ENCODE measurements at regions not wholly inside any gene's neighbourhood (a gene's known extent, or its start where the extent isn't known, plus 50 kb on each side); places are given as distances from the start of the nearest gene placed in this dataset.

DNA sequence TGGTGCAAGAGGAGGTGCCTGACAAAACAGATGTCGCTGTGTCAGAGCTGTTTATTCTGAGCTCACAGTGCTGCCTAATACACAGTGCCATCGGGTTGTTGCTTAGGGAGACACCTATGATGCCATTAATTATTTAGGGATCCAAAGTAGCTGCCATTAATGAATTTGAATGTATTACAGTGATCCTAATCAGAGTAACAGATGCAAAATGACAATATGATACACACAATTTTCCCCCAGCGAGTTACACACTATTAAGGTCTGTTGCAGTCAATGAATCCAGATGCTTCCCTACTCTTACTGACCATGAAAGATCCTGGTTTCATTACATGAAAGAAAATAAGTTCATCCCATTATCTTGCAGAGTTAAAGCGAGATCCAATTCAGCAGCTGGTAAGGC, 91.3 kb downstream of the RWDD3 start:
- no peaks in the 10 kb centered on the region for H3K9me3 ChIP-seq (ENCODE audit: control insufficient read depth, insufficient read depth, low read length)
- no peak for TF ChIP-seq CTCF (IDR thresholded peaks at IDR 0.05)
- Mint-ChIP-seq H3K36me3 (no peaks in the 10 kb centered on the region), H3K27ac (no peak overlapping the region), H3K4me3 (no peak overlapping the region), H3K27me3 (ENCODE audit: low read depth in 2 of 2) (no peaks in the 10 kb centered on the region), H3K4me1 (no peaks in the 10 kb centered on the region), H3K9me3 (peaks cover 3 to 8% of the 10 kb centered on the region in 2 donors)
- DNase-seq: no peak
- no peak for ATAC-seq
- no peak overlapping the region for H3K4me3 ChIP-seq (ENCODE audit: low read length)
- no peaks in the 10 kb centered on the region for H3K27me3 ChIP-seq (ENCODE audit: control insufficient read depth, insufficient read depth, low read length)
- intact Hi-C loops (cut with micrococcal nuclease): no loop called here
- H3K4me1 ChIP-seq (ENCODE audit: control insufficient read depth, insufficient read depth, low read length): no peaks in the 10 kb centered on the region
- no peak overlapping the region for H3K27ac ChIP-seq (ENCODE audit: low read length)
- no peaks in the 10 kb centered on the region for H3K36me3 ChIP-seq (ENCODE audit: control insufficient read depth, insufficient read depth, low read length)
- WGBS (ENCODE audit: insufficient coverage): 95% methylated on average over 4 of the region's 4 CpGs

- H3K4me1 Mint-ChIP-seq: no peaks in the 10 kb centered on the region
- H3K4me1 ChIP-seq (ENCODE audit: control insufficient read depth, insufficient read depth, low read length): no peaks in the 10 kb centered on the region
Measured at GRCh38 chr1:95326023-95326422, 92.0 kb downstream of the RWDD3 start.

DNA sequence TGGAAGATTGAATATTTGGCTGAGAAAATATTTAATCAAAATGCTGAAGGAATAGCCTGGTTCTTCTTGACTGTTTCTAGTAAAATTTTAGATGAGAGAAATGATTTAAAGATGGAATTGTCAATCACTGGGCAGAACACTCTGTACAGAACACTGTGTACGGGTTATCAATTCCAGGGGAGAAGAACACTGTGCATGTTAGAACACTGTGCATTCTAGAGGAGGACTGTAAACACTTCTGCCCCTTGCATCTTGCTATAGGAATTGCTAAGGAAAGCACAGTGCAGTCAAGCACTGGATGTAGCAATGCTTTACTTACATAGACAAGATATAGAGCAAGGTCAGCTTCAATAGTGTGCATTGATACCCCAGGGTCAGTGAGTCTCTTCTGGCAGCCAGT, 98.7 kb downstream of the RWDD3 start:
- 100% methylated on average over 1 of the region's 1 CpG for WGBS (ENCODE audit: insufficient coverage)
- H3K27ac ChIP-seq (ENCODE audit: low read length): no peak overlapping the region
- no peaks in the 10 kb centered on the region for H3K4me1 ChIP-seq (ENCODE audit: control insufficient read depth, insufficient read depth, low read length)
- H3K9me3 Mint-ChIP-seq: peaks cover 5 to 7% of the 10 kb centered on the region in 2 donors
- no peaks in the 10 kb centered on the region for H3K36me3 Mint-ChIP-seq
- no peak for TF ChIP-seq CTCF (IDR thresholded peaks at IDR 0.05)
- no peaks in the 10 kb centered on the region for H3K27me3 Mint-ChIP-seq (ENCODE audit: low read depth in 2 of 2)
- H3K27ac Mint-ChIP-seq: no peak overlapping the region
- H3K9me3 ChIP-seq (ENCODE audit: control insufficient read depth, insufficient read depth, low read length): no peaks in the 10 kb centered on the region
- no peaks in the 10 kb centered on the region for H3K4me1 Mint-ChIP-seq
- DNase-seq (no peak), ATAC-seq (no peak)
- H3K36me3 ChIP-seq (ENCODE audit: control insufficient read depth, insufficient read depth, low read length): no peaks in the 10 kb centered on the region
- H3K4me3 ChIP-seq (ENCODE audit: low read length): no peak overlapping the region
- intact Hi-C loops (cut with micrococcal nuclease): no loop called here
- H3K27me3 ChIP-seq (ENCODE audit: control insufficient read depth, insufficient read depth, low read length): no peaks in the 10 kb centered on the region
- no peak overlapping the region for H3K4me3 Mint-ChIP-seq

More at GRCh38 chr1:95326023-95326422, 92.0 kb downstream of the RWDD3 start:
- no peak overlapping the region for H3K27ac Mint-ChIP-seq
- TF ChIP-seq CTCF (IDR thresholded peaks at IDR 0.05): no peak
- no peaks in the 10 kb centered on the region for H3K27me3 Mint-ChIP-seq (ENCODE audit: low read depth in 2 of 2)
- DNase-seq: no peak
- no peak overlapping the region for H3K4me3 Mint-ChIP-seq
- no peaks in the 10 kb centered on the region for H3K36me3 Mint-ChIP-seq
- Histone ChIP-seq H3K27ac (ENCODE audit: low read length) (no peak overlapping the region), H3K9me3 (ENCODE audit: control insufficient read depth, insufficient read depth, low read length) (no peaks in the 10 kb centered on the region), H3K36me3 (ENCODE audit: control insufficient read depth, insufficient read depth, low read length) (no peaks in the 10 kb centered on the region), H3K27me3 (ENCODE audit: control insufficient read depth, insufficient read depth, low read length) (no peaks in the 10 kb centered on the region), H3K4me3 (ENCODE audit: low read length) (no peak overlapping the region)
- 36% methylated on average over 4 of the region's 4 CpGs for WGBS (ENCODE audit: insufficient coverage)
- intact Hi-C loops (cut with micrococcal nuclease): no loop called here
- H3K9me3 Mint-ChIP-seq: peaks cover 6 to 8% of the 10 kb centered on the region in 2 donors
- ATAC-seq: no peak

DNA sequence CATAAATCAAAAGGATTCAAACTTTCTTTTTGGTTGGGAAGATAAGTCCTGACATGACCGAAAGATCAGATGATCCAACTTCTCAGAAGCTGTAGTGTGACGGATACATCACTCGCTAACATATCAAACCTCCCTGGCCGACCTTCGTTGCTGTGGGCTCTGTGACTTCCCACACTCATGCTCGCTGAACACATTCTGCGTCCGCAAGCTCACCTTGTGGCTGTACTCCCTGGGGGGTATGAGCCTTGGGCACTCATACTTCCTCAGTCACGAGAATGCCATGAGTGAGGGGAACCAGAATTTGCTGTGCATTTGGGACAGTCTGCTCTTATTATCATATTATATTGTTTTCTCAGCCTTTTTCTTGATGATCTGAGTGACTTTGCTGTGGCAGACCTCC, 105.4 kb downstream of the RWDD3 start:
- DNase-seq (no peak), ATAC-seq (no peak)
- Histone ChIP-seq H3K4me1 (ENCODE audit: control insufficient read depth, insufficient read depth, low read length) (no peaks in the 10 kb centered on the region), H3K27me3 (ENCODE audit: control insufficient read depth, insufficient read depth, low read length) (no peaks in the 10 kb centered on the region), H3K27ac (ENCODE audit: low read length) (no peak overlapping the region), H3K9me3 (ENCODE audit: control insufficient read depth, insufficient read depth, low read length) (no peaks in the 10 kb centered on the region), H3K36me3 (ENCODE audit: control insufficient read depth, insufficient read depth, low read length) (no peaks in the 10 kb centered on the region), H3K4me3 (ENCODE audit: low read length) (no peak overlapping the region)
- WGBS (ENCODE audit: insufficient coverage): 92% methylated on average over 8 of the region's 9 CpGs
- Mint-ChIP-seq H3K27me3 (ENCODE audit: low read depth in 2 of 2) (no peaks in the 10 kb centered on the region), H3K4me1 (no peaks in the 10 kb centered on the region), H3K4me3 (no peak overlapping the region), H3K9me3 (peaks cover 3% of the 10 kb centered on the region in 2 donors), H3K36me3 (no peaks in the 10 kb centered on the region), H3K27ac (no peak overlapping the region)
- TF ChIP-seq CTCF (IDR thresholded peaks at IDR 0.05): no peak
- intact Hi-C loops (cut with micrococcal nuclease): no loop called here
